Heart left ventricle (tissue), 16 donors: ENCODE measurements at regions not wholly inside any gene's neighbourhood (a gene's known extent, or its start where the extent isn't known, plus 50 kb on each side); places are given as distances from the start of the nearest gene placed in this dataset.

ENCODE experiments used
- ATAC-seq, 4 donors: fragments of 200-7000 bp; cut with Tn5 transposase; one replicate each; pipeline ENCODE4 v1.9.1; 2020 to 2022; ENCODE audit warnings: moderate library complexity in 4 of 4, mild to moderate bottlenecking in 3 of 4, moderate number of reproducible peaks in 1 of 4
- DNase-seq, 5 donors: peaks; one replicate each; pipeline ENCODE4 v3.0.0-alpha.2; 2020
- H3K27ac ChIP-seq, 12 donors: fragments of 200-600 bp; sonication (generic) in 4 of 12; one replicate each; pipeline versions ENCODE4 v1.5.0 to v1.8.0; 2016 to 2022; ENCODE audit warnings: mild to moderate bottlenecking in 2 of 12
- H3K27me3 ChIP-seq, 9 donors: fragments of 200-600 bp; sonication (generic) in 2 of 9; one replicate each; pipeline versions ENCODE4 v1.5.1 to v1.8.0; 2016 to 2022; ENCODE audit warnings: mild to moderate bottlenecking in 3 of 9
- H3K36me3 ChIP-seq, 9 donors: fragments of 200-600 bp; sonication (generic) in 2 of 9; one replicate each; pipeline versions ENCODE4 v1.5.0 to v1.8.0; 2018 to 2022; ENCODE audit warnings: mild to moderate bottlenecking in 2 of 9
- H3K4me1 ChIP-seq, 12 donors: fragments of 200-600 bp; sonication (generic) in 4 of 12; one replicate each; pipeline versions ENCODE4 v1.5.0 to v1.8.0; 2016 to 2022; ENCODE audit warnings: mild to moderate bottlenecking in 3 of 12
- H3K4me3 ChIP-seq, 12 donors: fragments of 200-600 bp; sonication (generic) in 4 of 12; one replicate each; pipeline versions ENCODE4 v1.5.0 to v1.8.0; 2017 to 2022; ENCODE audit warnings: mild to moderate bottlenecking in 9 of 12, moderate library complexity in 4 of 12
- H3K9me3 ChIP-seq, 12 donors: fragments of 200-600 bp; sonication (generic) in 4 of 12; one replicate each; pipeline versions ENCODE4 v1.5.0 to v1.8.0; 2016 to 2022; ENCODE audit warnings: mild to moderate bottlenecking in 1 of 12
- POLR2A ChIP-seq, 2 donors: fragments of 450-650 bp; IDR thresholded peaks; one replicate each; pipeline ENCODE4 v1.6.1; 2017; ENCODE audit warnings: antibody characterized with exemption in 2 of 2, mild to moderate bottlenecking in 2 of 2, moderate library complexity in 2 of 2
- WGBS, 4 donors: extraction: QIAGEN DNeasy Blood & Tissue Kit in 2 of 4; methylation state at CpG; one replicate each; pipeline versions ENCODE4 v1.1.5 to v1.1.7; 2013 to 2018; 5-methylcytosine and 5-hydroxymethylcytosine counted together
- intact Hi-C, 10 donors: fragments of 100-400 bp; cut with DNase I; formaldehyde crosslinking; loops; one replicate each; pipeline versions ENCODE4 v1.11.1 to v1.14.2; 2022
- TF ChIP-seq, protein P1 (sequence below), 12 donors: fragments of 200-600 bp; sonication (generic) in 4 of 12; IDR thresholded peaks; one replicate each; pipeline versions ENCODE4 v1.5.0 to v1.8.0; 2018 to 2022; ENCODE audit warnings: antibody characterized with exemption in 12 of 12, mild to moderate bottlenecking in 5 of 12
- donor health status: ischemic (EF 13 %, LVEDD 7.1; RV severe dilation, severe dysfunction).
- donor health status: healthy with polysubstance abuse.
- donor health status: DM: no; HTN: yes; CAD: no.
- donor health status: DM: no; HTN: no; CAD: no.
- donor health status: ischemic (EF 25% LVEDD 6.9; RV normal size, moderate dysfunction).
- donor health status: ischemic (EF 25% LVEDD 5.7; RV mildly dilated, moderate dysfunction).
- donor health status: healthy.
- donor health status: DM: yes; HTN: yes; CAD: no.
- donor health status: ischemic (EF 35%, LVEDD 5.7; RV mildly dilated, moderate dysfunction).
- donor health status: nonischemic (EF 11% LVEDD 7.7; RV severe dilation, severe dysfunction).
- donor health status: DM: yes; HTN: yes; CAD: no.
- donor health status: PGD.
- donor health status: ischemic (EF 29% LVEDD 5.4; RV normal size, mild dysfunction).
- donor health status: nonischemic (EF 23%, LVEDD 6.1; RV moderate dilation, normal function).

DNA sequence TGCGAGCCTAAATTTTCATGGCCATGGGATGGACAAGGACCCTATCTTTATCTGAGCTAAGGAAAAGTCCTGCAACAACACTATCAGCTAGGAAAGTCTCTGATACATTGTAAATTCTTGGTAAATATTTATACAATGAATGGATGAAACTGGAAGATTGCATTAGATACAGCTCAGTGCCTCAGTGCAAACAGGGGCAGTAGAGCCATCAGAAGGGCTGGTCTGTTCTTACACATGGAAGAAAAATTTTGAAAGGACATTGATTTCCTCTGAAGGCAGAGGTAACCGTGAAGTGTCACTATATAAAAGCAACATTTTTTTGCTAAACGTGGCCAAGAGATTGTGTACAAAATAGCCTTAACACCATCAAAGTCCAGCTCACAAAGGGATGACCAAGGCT, 153.2 kb upstream of the GADL1 start:
- 82 to 90% (median 87%) methylated on average over 3 of the region's 3 CpGs for WGBS, 4 donors
- H3K9me3 ChIP-seq = peaks cover 0 to 11% (median 5%) of the 10 kb centered on the region in 12 donors
- no peak overlapping the region for H3K4me3 ChIP-seq
- TF ChIP-seq, protein P1, sequence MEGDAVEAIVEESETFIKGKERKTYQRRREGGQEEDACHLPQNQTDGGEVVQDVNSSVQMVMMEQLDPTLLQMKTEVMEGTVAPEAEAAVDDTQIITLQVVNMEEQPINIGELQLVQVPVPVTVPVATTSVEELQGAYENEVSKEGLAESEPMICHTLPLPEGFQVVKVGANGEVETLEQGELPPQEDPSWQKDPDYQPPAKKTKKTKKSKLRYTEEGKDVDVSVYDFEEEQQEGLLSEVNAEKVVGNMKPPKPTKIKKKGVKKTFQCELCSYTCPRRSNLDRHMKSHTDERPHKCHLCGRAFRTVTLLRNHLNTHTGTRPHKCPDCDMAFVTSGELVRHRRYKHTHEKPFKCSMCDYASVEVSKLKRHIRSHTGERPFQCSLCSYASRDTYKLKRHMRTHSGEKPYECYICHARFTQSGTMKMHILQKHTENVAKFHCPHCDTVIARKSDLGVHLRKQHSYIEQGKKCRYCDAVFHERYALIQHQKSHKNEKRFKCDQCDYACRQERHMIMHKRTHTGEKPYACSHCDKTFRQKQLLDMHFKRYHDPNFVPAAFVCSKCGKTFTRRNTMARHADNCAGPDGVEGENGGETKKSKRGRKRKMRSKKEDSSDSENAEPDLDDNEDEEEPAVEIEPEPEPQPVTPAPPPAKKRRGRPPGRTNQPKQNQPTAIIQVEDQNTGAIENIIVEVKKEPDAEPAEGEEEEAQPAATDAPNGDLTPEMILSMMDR (IDR thresholded peaks at IDR 0.05) = no peak
- TF ChIP-seq POLR2A (IDR thresholded peaks at IDR 0.05) = no peak
- H3K4me1 ChIP-seq = no peaks in the 10 kb centered on the region
- intact Hi-C loops = no loop called here
- no peak overlapping the region for H3K27ac ChIP-seq
- H3K27me3 ChIP-seq = no peaks in the 10 kb centered on the region
- H3K36me3 ChIP-seq = no peaks in the 10 kb centered on the region
- no peak for ATAC-seq
- DNase-seq = no peak

DNA sequence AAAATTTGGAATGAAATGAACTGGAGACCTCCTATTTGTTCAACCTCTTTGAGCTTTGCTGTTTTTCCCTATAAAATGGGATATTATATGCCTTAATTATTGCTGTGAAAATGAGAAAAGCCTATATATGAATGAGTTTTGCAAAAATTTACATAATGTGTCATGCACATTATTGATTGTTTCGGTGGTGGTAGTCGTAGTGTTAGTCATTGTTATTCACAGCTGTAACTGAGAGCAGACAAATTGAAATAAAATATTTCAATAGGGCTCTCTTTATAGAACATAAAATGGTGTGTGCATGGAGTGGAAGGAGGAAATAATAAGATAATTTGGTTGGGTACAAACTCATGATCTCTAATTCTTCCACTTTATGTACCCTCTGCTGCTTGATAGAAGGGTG, 153.7 kb upstream of the GADL1 start:
- DNase-seq (no peak), ATAC-seq (no peak)
- Histone ChIP-seq H3K9me3 (peaks cover 0 to 7% (median under 1%) of the 10 kb centered on the region in 12 donors), H3K27me3 (no peaks in the 10 kb centered on the region), H3K27ac (no peak overlapping the region), H3K4me1 (no peaks in the 10 kb centered on the region), H3K36me3 (no peaks in the 10 kb centered on the region), H3K4me3 (no peak overlapping the region)
- WGBS, 4 donors = 90 to 93% (median 92%) methylated on average over 2 of the region's 2 CpGs
- intact Hi-C loops = no loop called here
- TF ChIP-seq, protein P1 (IDR thresholded peaks at IDR 0.05) = no peak
- TF ChIP-seq POLR2A (IDR thresholded peaks at IDR 0.05) = no peak

DNA sequence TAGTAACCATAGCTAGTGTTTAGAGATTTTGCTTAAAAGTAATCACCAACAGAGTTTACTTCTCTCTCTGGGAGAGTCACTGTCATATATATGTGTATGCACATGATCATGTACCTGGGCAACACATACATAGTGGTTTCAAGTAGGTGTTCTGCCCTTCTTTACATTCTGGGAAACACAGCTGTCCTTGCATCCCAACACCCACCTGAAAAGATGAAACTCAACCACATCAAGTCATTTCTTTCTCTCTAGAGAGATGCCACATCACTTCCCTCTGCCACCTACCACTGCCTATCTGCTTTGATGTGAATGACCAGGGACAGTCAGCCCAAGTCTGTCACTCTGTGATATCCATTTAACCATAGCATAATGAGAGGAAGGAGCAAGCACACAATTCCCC, 155.8 kb upstream of the GADL1 start:
- TF ChIP-seq, protein P1 (IDR thresholded peaks at IDR 0.05) = no peak
- TF ChIP-seq POLR2A (IDR thresholded peaks at IDR 0.05) = no peak
- ATAC-seq = no peak
- Histone ChIP-seq H3K4me1 (no peaks in the 10 kb centered on the region), H3K27ac (no peak overlapping the region), H3K27me3 (no peaks in the 10 kb centered on the region), H3K36me3 (no peaks in the 10 kb centered on the region), H3K9me3 (peaks cover 0 to 6% (median 0%) of the 10 kb centered on the region in 12 donors), H3K4me3 (no peak overlapping the region)
- DNase-seq = no peak
- intact Hi-C loops = no loop called here

DNA sequence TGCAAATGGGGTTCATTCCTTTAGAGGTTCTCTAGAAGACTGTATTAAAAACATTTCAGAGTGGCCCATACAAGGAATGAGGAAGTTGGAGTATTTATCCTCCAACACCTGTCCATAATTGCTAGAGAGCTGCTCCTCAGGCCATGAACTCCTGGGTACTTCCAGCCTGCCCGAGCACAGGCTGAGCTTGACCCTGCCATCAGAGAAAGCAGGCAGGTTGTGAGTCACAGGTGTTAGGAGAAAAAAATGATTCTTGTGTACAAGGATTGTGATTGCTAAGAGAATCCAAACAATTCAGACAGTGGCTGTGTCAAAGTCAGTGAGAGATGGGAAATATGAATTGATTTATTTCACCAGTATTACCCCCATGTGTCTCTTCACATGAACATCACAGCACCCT, 156.8 kb upstream of the GADL1 start:
- Histone ChIP-seq H3K4me3 (no peak overlapping the region), H3K9me3 (peaks cover 0 to 12% (median 0%) of the 10 kb centered on the region in 12 donors), H3K4me1 (no peaks in the 10 kb centered on the region), H3K27me3 (no peaks in the 10 kb centered on the region), H3K36me3 (no peaks in the 10 kb centered on the region), H3K27ac (no peak overlapping the region)
- intact Hi-C loops = no loop called here
- DNase-seq (no peak), ATAC-seq (no peak)
- TF ChIP-seq POLR2A (IDR thresholded peaks at IDR 0.05) = no peak
- TF ChIP-seq, protein P1 (IDR thresholded peaks at IDR 0.05) = no peak
- WGBS, 4 donors = 57 to 92% (median 86%) methylated on average over 1 of the region's 1 CpG
